SK-N-MC (cell line): ENCODE measurements at regions not wholly inside any gene's neighbourhood (a gene's known extent, or its start where the extent isn't known, plus 50 kb on each side); places are given as distances from the start of the nearest gene placed in this dataset.

ENCODE experiments used
- DNase-seq: peaks from one replicate; pipeline ENCODE4 v3.0.0-alpha.2; 2011; ENCODE audit warnings: low read depth, low spot score
- H3K27ac ChIP-seq: fragments of 200-600 bp; sonication (generic); 2 replicates; pipeline ENCODE4 v1.5.1; 2016; ENCODE audit warnings: mixed run types
- H3K36me3 ChIP-seq: fragments of 200-600 bp; sonication (generic); 2 replicates; pipeline ENCODE4 v1.6.1; 2017; ENCODE audit warnings: antibody characterized with exemption, low read length, mixed read lengths; ENCODE audit not compliant: insufficient read depth
- H3K4me3 ChIP-seq: fragments of 200-600 bp; sonication (generic); 2 replicates; pipeline ENCODE4 v1.5.1; 2016
- H3K9ac ChIP-seq: fragments of 200-600 bp; sonication (generic); 2 replicates; pipeline ENCODE4 v1.8.0; 2017; ENCODE audit warnings: mixed run types, mixed read lengths; ENCODE audit not compliant: insufficient read length
- H3K9me3 ChIP-seq: fragments of 200-600 bp; sonication (generic); 2 replicates; pipeline ENCODE4 v1.6.1; 2017; ENCODE audit warnings: low read depth, mild to moderate bottlenecking, antibody characterized with exemption, low read length, moderate library complexity, mixed read lengths
- EZH2 ChIP-seq: fragments of 200-600 bp; sonication (generic); IDR thresholded peaks from one replicate; pipeline ENCODE4 v1.6.1; 2017; ENCODE audit warnings: antibody characterized with exemption
- FOXP2 ChIP-seq: optimal IDR thresholded peaks from 2 replicates; pipeline ENCODE3; 2011; ENCODE audit warnings: mild to moderate bottlenecking, moderate library complexity; ENCODE audit not compliant: insufficient read depth; ENCODE audit errors: extremely low read length, control extremely low read depth
- POLR2AphosphoS5 ChIP-seq: IDR thresholded peaks from 2 replicates; pipeline ENCODE4 v1.6.1; 2012; ENCODE audit warnings: mild to moderate bottlenecking, low read depth, low read length, borderline replicate concordance

DNA sequence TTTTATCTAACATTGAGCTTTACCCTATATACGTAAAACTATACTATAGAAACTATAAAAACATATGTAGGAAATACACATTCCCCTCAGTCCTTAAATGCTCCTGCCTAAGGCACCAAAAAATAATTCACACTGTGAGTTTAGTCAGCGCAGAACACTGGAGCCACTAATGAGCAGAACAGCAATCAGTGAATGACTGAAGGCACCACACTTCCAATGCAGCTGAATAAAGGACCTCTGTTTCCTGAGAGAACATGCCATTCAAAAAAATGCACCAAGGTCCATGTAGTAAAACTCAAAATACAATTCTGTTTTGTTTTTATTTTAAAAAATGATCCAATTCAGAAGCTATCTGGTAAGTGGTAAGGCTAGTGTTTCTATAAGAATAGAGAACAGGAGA lies 1280.6 kb upstream of the NRXN1 start:
- H3K4me3 ChIP-seq: no peak overlapping the region
- H3K9me3 ChIP-seq: no peaks in the 10 kb centered on the region

DNA sequence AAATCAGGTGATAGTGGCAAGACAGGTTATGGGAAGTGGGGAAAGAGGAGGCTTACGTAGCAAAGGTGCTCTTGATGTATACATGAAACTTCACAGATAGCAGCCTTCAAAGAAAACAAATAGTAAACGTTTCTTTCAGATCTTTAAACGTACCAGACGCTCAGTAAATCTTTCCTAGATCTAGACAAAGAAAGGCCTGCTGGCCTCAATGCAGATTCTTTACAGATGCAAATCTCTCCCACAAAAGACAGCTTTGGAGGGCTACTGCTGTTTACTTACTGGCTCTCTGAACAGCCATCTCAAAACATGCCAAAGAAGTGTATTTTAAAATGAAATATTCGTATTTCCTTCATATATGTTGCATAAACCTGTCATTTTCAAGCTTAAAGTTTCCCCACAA lies 1279.9 kb upstream of the NRXN1 start:
- no peaks in the 10 kb centered on the region for H3K36me3 ChIP-seq
- no peak overlapping the region for H3K27ac ChIP-seq
- no peak for DNase-seq
- H3K4me3 ChIP-seq: no peak overlapping the region
- no peak for TF ChIP-seq EZH2
- TF ChIP-seq POLR2AphosphoS5: no peak
- no peak for TF ChIP-seq FOXP2
- no peak overlapping the region for H3K9ac ChIP-seq
- no peaks in the 10 kb centered on the region for H3K9me3 ChIP-seq

More for the DNA sequence above, 1280.6 kb upstream of the NRXN1 start:
- H3K27ac ChIP-seq: no peak overlapping the region
- H3K9ac ChIP-seq: no peak overlapping the region
- peak; percentile 14 for DNase-seq
- H3K36me3 ChIP-seq: no peaks in the 10 kb centered on the region
- no peak for TF ChIP-seq POLR2AphosphoS5
- TF ChIP-seq FOXP2: no peak
- no peak for TF ChIP-seq EZH2

DNA sequence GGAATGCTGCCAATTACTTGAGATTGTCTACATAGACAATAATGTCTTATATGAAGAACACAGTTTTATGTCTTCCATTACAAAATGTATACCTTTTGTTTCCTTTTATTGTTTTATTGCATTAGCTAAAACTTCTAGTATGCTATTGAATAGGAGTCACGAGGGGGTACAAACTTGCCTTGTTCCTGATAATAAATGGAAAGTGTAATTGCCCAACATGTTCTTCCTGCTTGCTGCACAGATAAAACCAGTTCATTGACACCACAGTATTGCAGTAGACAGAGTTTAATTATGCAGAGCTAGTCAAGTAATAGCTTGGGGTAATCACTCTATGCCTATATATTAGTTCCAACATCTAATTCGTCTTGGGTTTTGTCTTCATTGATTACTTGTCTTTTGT lies 1276.2 kb upstream of the NRXN1 start:
- Histone ChIP-seq H3K9ac (no peak overlapping the region), H3K9me3 (no peaks in the 10 kb centered on the region), H3K4me3 (no peak overlapping the region), H3K27ac (no peak overlapping the region), H3K36me3 (no peaks in the 10 kb centered on the region)
- DNase-seq: no peak
- TF ChIP-seq EZH2 (no peak), POLR2AphosphoS5 (no peak), FOXP2 (no peak)

GRCh38 chr2:52294628-52295027 lies 1262.7 kb upstream of the NRXN1 start:
- no peaks in the 10 kb centered on the region for H3K9me3 ChIP-seq
- no peak overlapping the region for H3K27ac ChIP-seq
- H3K9ac ChIP-seq: no peak overlapping the region
- no peak overlapping the region for H3K4me3 ChIP-seq
- H3K36me3 ChIP-seq: no peaks in the 10 kb centered on the region
- DNase-seq: no peak
- TF ChIP-seq POLR2AphosphoS5: no peak
- no peak for TF ChIP-seq EZH2
- no peak for TF ChIP-seq FOXP2

- no peaks in the 10 kb centered on the region for H3K36me3 ChIP-seq
- no peak for TF ChIP-seq POLR2AphosphoS5
- no peak for TF ChIP-seq EZH2
- TF ChIP-seq FOXP2: no peak
- H3K9me3 ChIP-seq: no peaks in the 10 kb centered on the region
- no peak for DNase-seq
- H3K9ac ChIP-seq: no peak overlapping the region
- no peak overlapping the region for H3K4me3 ChIP-seq
- no peak overlapping the region for H3K27ac ChIP-seq
These were observed 1260.9 kb upstream of the NRXN1 start for GRCh38 chr2:52292801-52293200.

DNA sequence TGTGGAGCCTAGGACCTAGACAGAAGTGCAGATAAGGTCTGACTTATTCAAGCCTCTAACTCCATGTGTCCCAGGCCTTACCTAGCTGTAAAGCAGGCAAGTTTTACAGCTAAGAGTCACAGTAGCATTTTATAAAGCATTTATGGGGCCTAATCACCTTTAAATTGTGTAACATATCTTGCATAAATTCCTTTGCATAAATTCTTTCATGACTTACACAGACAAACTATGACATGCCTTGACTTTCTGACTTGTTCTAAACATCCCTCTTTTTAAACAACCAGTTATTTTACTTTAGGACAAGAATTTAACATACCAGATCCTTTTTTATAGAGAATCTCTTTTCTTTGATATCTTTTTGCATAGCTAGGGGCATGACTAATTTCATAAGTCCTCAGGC lies 1257.8 kb upstream of the NRXN1 start:
- Histone ChIP-seq H3K9ac (no peak overlapping the region), H3K27ac (no peak overlapping the region), H3K4me3 (no peak overlapping the region), H3K9me3 (no peaks in the 10 kb centered on the region), H3K36me3 (no peaks in the 10 kb centered on the region)
- DNase-seq: no peak
- TF ChIP-seq EZH2 (no peak), FOXP2 (no peak), POLR2AphosphoS5 (no peak)

DNA sequence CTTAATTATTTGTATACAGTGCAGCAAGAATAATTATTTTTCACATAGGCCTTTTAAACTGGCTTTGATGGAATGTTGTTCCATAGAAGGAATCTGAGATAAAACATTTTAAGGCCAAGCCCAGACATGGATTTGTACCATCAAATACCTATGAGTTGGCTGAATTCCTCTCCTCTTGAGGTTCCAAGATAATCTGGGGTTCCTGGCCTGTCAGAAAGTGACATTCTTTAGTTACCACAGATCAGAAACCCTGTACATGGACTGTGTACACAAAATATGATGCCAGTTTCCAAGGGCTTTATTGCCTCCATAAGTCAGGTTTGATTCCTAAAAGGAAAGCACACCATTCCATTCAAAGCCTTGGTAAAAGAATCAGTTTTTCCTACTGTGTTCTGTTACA lies 1256.7 kb upstream of the NRXN1 start:
- no peak for TF ChIP-seq POLR2AphosphoS5
- TF ChIP-seq FOXP2: no peak
- no peak for TF ChIP-seq EZH2
- Histone ChIP-seq H3K9ac (no peak overlapping the region), H3K27ac (no peak overlapping the region), H3K9me3 (no peaks in the 10 kb centered on the region), H3K36me3 (no peaks in the 10 kb centered on the region), H3K4me3 (no peak overlapping the region)
- no peak for DNase-seq

DNA sequence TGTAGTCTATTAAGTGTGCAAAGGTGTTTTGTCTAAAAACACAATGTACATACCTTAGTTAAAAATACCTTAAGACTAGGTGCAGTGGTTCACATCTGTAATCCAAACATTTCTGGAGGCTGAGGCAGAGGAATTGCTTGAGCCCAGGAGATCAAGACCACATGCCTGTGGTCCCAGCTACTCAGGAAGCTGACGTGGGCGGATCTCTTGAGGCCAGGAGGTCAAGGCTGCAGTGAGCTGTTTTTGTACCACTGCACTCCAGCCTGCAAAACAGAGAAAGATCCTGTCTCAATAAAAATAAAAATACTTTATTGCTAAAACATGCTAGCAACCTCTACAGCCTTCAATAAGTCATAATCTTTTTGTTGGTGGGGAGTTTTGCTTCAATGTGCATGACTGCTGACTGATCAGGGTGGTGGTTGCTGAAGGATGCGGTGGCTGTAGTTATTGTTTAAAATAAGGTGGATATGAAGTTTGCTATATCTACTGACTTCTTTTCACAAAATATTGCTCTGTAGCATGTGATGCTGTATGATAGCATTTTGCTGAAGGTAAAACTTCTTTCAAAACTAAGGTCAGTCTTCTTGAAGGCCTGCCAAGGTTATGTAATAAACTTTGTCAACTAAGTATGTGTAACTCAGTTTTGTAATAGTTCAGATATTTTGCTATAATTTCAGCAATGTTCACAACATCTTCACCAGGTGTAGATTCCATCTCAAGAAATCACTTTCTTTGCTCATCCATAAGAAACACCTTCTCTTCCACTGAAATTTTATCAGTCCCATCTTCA lies 1238.0 kb upstream of the NRXN1 start:
- no peak for TF ChIP-seq FOXP2
- no peak for TF ChIP-seq EZH2
- TF ChIP-seq POLR2AphosphoS5: no peak
- Histone ChIP-seq H3K27ac (no peak overlapping the region), H3K36me3 (no peaks in the 10 kb centered on the region), H3K9ac (no peak overlapping the region), H3K9me3 (no peaks in the 10 kb centered on the region), H3K4me3 (no peak overlapping the region)
- no peak for DNase-seq
